Endothelial cell (in vitro differentiated cells): ENCODE measurements at regions not wholly inside any gene's neighbourhood (a gene's known extent, or its start where the extent isn't known, plus 50 kb on each side); places are given as distances from the start of the nearest gene placed in this dataset.

ENCODE experiments used
- DNase-seq: peaks from one replicate; pipeline ENCODE4 v3.0.0; 2021; ENCODE audit warnings: low spot score
- H3K27ac Mint-ChIP-seq: one replicate; pipeline ENCODE4 v1.8.0; 2021; ENCODE audit warnings: mixed read lengths, inconsistent platforms; ENCODE audit not compliant: unreplicated experiment
- H3K27me3 Mint-ChIP-seq: one replicate; pipeline ENCODE4 v1.8.0; 2021; ENCODE audit warnings: mild to moderate bottlenecking, moderate library complexity, mixed read lengths, inconsistent platforms; ENCODE audit not compliant: unreplicated experiment
- H3K36me3 Mint-ChIP-seq: one replicate; pipeline ENCODE4 v1.8.0; 2021; ENCODE audit warnings: mild to moderate bottlenecking, low read depth, mixed read lengths, inconsistent platforms; ENCODE audit not compliant: unreplicated experiment
- H3K4me1 Mint-ChIP-seq: one replicate; pipeline ENCODE4 v1.8.0; 2021; ENCODE audit warnings: mild to moderate bottlenecking, mixed read lengths, inconsistent platforms; ENCODE audit not compliant: unreplicated experiment
- H3K4me3 Mint-ChIP-seq: one replicate; pipeline ENCODE4 v1.8.0; 2021; ENCODE audit warnings: mild to moderate bottlenecking, mixed read lengths, inconsistent platforms; ENCODE audit not compliant: unreplicated experiment
- H3K9me3 Mint-ChIP-seq: one replicate; pipeline ENCODE4 v1.8.0; 2021; ENCODE audit warnings: mixed read lengths, inconsistent platforms; ENCODE audit not compliant: unreplicated experiment
- CTCF ChIP-seq: fragments of 200-600 bp; sonication (generic); IDR thresholded peaks from one replicate; pipeline ENCODE4 v1.5.0; 2021; ENCODE audit warnings: antibody characterized with exemption; ENCODE audit not compliant: unreplicated experiment

- Mint-ChIP-seq H3K4me3 (no peak overlapping the region), H3K4me1 (peaks cover 8% of the 10 kb centered on the region), H3K27me3 (no peaks in the 10 kb centered on the region), H3K36me3 (no peaks in the 10 kb centered on the region), H3K27ac (no peak overlapping the region), H3K9me3 (no peaks in the 10 kb centered on the region)
- TF ChIP-seq CTCF, result no peak
- no peak for DNase-seq
Observed at GRCh38 chr1:194073833-194074232, 887.4 kb upstream of the B3GALT2 start.

- Mint-ChIP-seq H3K9me3 (no peaks in the 10 kb centered on the region), H3K36me3 (no peaks in the 10 kb centered on the region), H3K4me3 (no peak overlapping the region), H3K4me1 (peaks cover 8% of the 10 kb centered on the region), H3K27ac (no peak overlapping the region), H3K27me3 (no peaks in the 10 kb centered on the region)
- no peak for TF ChIP-seq CTCF
- DNase-seq, result no peak
Observed at GRCh38 chr1:194071205-194071604, 884.8 kb upstream of the B3GALT2 start.

DNA sequence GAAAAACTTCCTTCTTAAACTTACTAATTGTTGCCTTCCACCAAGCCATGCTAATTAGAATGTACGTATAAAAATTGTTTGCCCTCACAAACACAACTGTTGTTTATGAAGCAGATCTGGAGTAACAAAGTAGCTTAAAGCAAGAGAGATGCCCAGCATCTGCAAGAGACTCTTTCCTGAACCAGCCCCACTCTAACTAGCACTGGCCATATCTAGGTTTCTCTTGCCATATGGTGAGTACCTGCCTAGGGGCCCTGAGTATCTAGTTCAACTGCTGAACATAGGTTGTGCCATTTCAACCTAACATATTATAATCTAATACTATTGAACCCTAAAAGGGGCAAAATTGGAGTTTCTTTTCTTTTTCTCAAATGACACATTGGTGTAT lies 883.4 kb upstream of the B3GALT2 start:
- Mint-ChIP-seq H3K36me3 (no peaks in the 10 kb centered on the region), H3K4me3 (no peak overlapping the region), H3K4me1 (peaks cover 8% of the 10 kb centered on the region), H3K27ac (no peak overlapping the region), H3K27me3 (no peaks in the 10 kb centered on the region), H3K9me3 (no peaks in the 10 kb centered on the region)
- TF ChIP-seq CTCF, result no peak
- DNase-seq, result no peak

GRCh38 chr1:194069168-194069830 lies 882.9 kb upstream of the B3GALT2 start:
- H3K4me3 Mint-ChIP-seq, result no peak overlapping the region
- no peak for DNase-seq
- peaks cover 8% of the 10 kb centered on the region for H3K4me1 Mint-ChIP-seq
- H3K27ac Mint-ChIP-seq, result no peak overlapping the region
- no peaks in the 10 kb centered on the region for H3K27me3 Mint-ChIP-seq
- H3K36me3 Mint-ChIP-seq, result no peaks in the 10 kb centered on the region
- TF ChIP-seq CTCF, result no peak
- H3K9me3 Mint-ChIP-seq, result no peaks in the 10 kb centered on the region

GRCh38 chr1:194068446-194069167 lies 882.2 kb upstream of the B3GALT2 start:
- Mint-ChIP-seq H3K4me3 (no peak overlapping the region), H3K27ac (no peak overlapping the region), H3K27me3 (no peaks in the 10 kb centered on the region), H3K4me1 (peaks cover 8% of the 10 kb centered on the region), H3K36me3 (no peaks in the 10 kb centered on the region), H3K9me3 (no peaks in the 10 kb centered on the region)
- no peak for DNase-seq
- no peak for TF ChIP-seq CTCF
